GM19324 (cell line): ENCODE measurements at regions not wholly inside any gene's neighbourhood (a gene's known extent, or its start where the extent isn't known, plus 50 kb on each side); places are given as distances from the start of the nearest gene placed in this dataset.
"Not testable (repeated sequence)": the region's sequence is repeated elsewhere in the genome, so short reads cannot be mapped to it uniquely, and the experiment has no call there.

Experiments
- ATAC-seq: cut with Tn5 transposase; IDR thresholded peaks from one replicate; pipeline ENCODE4 v1.9.1; 2021; ENCODE audit warnings: mild to moderate bottlenecking, moderate library complexity; ENCODE audit not compliant: unreplicated experiment, low FRiP score

GRCh38 chr13:55727683-55728082 lies 1413.0 kb upstream of the PRR20A start:
- ATAC-seq = no peak

GRCh38 chr13:55728247-55728646 lies 1412.5 kb upstream of the PRR20A start:
- ATAC-seq = no peak

DNA sequence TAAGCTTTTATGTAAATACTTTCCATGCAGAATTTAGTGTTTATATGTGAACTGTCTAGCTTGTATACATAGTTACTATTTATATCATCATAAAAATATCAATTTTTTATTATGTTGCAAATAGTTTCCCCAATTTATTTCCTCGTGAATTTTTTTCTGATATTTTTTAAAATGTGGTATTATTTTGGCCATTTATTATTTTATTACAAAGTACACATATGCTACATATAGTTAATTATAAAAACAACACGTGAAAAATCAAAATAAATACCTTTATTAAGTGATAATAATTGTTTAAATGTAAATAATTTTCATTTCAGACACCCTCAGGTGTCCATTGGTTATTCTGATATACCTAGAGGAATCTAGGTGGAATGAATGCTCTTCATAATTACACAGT lies 1394.9 kb upstream of the PRR20A start:
- no peak for ATAC-seq

DNA sequence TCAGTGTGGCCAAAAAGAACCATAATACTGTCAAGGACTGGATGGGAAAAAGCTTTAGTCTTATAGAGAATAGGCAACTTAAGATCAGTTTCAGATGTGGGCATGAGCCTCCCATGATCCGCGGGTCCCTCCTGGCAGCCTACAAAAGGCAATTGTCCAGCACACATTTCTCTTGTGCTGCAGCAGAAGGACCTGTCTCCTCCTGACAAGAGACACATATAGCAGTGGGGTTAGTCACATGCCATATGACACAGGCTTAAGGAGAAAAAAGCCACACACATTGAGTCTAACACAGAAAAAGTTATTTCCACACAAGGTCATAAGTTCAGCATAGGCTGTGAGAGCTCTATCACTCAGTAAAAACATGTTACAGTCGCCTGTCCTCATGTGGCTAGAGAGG lies 1378.7 kb upstream of the PRR20A start:
- no peak for ATAC-seq

DNA sequence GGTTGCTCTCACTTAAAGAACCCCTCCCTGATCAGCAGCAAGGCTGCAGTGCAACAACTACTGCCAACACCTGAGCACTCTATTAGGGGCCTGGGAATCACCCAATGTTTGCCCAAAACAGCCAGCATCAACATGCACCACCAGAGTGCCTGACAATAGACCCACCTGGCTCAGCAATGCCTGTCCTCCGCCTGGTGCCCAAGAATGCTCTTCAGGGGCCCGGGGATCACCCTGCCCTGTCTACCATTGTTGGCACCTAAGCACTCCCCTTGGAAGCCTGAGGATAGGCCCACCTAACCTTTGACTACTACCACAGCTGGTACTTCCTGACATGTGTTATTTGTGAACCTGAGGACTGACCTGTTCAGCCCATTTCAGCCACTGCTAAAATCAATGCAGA lies 1363.1 kb upstream of the PRR20A start:
- ATAC-seq = no peak

GRCh38 chr13:55783841-55784240 lies 1356.9 kb upstream of the PRR20A start:
- no peak for ATAC-seq

GRCh38 chr13:55788548-55788947 lies 1352.2 kb upstream of the PRR20A start:
- no peak for ATAC-seq

DNA sequence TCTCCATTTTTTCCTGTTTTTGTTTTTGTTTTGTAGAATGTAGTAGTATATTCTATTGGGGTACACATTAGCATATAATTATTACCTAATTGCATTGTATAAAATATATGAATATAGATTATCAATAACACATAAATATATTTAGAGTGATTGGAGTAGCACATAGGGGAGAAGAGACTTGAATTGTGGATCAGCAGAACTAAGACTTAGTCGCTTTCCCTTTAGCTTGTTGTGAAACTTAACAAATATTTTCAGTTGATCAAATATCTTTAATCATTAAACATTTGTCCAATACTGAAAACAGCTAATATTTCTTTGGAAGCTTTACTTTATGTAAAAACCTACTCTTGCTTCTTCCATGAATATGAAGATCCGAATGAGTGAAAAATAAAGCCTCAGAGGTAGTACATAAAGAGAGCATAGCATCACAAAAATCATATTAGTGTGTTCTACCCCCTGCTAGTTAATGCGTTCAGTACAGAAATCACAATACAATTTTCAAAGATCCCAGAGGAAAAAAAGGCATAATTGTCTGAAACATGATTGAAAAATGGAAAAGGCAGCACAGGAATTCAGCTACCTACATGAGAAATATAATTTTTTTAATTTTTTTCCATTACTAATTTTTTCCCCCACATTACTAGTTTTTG lies 1348.0 kb upstream of the PRR20A start:
- no peak for ATAC-seq

- no peak for ATAC-seq
Observed at GRCh38 chr13:55815458-55816033, 1325.2 kb upstream of the PRR20A start.

DNA sequence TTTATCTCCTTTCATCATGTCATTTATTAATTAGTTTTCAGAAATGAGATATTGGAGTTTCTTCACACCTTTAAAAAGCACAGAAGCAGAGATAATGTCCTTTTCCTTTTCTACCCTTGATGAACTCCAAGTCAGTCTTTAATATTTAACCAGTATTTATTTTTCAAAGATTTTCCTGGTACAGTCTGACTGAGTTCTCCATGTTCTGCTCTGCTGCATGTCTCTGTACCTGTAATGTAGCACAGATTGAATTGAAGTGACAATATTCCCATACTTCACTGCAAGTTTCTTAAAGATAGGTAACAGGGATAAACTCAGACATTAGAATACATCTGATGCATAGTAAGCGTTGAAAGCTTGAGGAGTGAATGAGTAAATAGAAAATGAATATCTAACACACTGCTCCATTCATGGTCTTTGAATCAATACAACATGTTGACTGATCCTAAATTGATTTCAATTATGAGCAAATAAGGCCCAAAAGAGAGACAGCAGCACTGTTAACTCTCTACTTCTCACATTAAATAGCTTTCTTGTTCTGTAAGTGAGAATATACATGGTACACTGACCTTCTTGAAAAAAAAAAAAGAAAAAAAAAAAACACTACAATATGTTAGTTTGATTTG lies 1323.6 kb upstream of the PRR20A start:
- no peak for ATAC-seq

DNA sequence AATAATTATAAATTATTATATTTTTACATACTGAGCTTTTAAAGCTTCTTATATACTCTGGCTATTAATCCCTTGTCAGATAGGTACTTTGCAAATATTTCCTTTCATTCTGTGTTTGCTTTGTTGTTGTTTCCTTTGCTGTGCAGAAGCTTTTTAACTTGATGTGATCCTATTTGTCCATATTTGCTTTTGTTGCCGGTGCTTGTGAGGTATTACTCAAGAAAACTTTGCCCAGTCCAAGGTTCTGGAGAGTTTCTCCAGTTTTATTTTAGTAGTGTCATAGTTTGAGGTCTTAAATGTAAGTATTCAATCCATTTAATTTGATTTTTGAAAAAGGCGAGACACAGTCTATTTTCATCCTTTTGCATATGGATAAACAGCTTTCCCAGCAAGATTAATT lies 1319.9 kb upstream of the PRR20A start:
- no peak for ATAC-seq

DNA sequence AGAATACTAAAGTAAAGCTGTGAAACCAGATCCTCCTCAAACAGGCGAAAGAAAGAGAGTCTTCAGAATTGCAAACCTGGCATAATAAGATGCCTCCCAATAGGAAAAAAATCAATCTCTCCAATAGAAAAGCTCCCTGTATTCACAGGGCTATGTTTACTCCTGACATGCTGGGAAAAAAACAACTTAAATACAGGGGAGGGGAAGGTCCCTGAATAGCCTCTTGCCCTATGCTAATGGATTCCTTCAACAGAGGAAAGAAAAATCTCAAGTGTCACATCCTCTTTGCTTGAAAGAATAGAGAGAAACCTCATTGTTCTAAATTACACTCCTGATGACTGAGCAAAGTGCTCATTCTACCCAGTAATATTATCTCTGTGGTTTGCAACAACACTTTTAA lies 1271.1 kb upstream of the PRR20A start:
- ATAC-seq = no peak

- no peak for ATAC-seq
Observed at GRCh38 chr13:55887561-55887960, 1253.2 kb upstream of the PRR20A start.

- ATAC-seq = no peak
Observed at GRCh38 chr13:55893540-55893939, 1247.2 kb upstream of the PRR20A start.

GRCh38 chr13:55937180-55937579 lies 1203.5 kb upstream of the PRR20A start:
- no peak for ATAC-seq

- ATAC-seq = no peak
Observed at GRCh38 chr13:55948175-55948574, 1192.5 kb upstream of the PRR20A start.

DNA sequence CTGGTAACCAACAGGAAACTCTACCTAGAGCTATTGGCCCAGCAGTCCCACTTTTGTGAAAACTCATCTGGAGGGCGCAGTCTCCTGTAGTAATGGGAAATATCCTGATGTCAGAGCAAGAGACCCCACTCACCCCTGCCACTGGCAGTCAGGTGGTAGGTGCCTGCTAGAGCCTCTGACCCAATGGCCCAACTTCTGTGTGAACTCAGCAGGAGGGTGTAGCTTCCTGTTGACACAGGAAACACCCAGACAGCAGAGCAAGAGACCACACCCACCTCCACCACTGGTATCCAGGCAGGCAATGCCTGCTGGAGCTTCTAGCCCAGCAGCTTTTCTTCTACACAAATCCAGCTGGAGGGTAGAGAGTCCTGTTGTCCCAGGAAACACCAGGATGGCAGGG lies 1176.8 kb upstream of the PRR20A start:
- ATAC-seq = no peak

DNA sequence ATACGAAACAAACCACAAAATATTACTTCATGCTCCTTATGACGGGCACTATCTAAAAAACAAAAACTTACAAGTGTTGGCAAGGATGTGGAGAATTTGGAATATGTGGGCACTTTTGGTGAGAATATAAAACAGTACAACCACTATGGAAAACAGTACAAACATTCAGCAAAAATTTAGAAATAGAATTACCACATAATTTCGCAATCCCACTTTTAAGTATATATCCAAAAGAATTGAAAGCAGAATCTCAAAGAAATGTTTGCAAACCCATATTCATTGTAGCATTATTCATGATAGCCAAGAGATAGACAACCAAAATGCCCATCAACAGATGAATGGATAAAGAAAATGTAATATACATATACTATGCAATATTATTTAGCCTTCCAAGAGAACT lies 1173.7 kb upstream of the PRR20A start:
- no peak for ATAC-seq

GRCh38 chr13:55977436-55977835 lies 1163.3 kb upstream of the PRR20A start:
- ATAC-seq = no peak

DNA sequence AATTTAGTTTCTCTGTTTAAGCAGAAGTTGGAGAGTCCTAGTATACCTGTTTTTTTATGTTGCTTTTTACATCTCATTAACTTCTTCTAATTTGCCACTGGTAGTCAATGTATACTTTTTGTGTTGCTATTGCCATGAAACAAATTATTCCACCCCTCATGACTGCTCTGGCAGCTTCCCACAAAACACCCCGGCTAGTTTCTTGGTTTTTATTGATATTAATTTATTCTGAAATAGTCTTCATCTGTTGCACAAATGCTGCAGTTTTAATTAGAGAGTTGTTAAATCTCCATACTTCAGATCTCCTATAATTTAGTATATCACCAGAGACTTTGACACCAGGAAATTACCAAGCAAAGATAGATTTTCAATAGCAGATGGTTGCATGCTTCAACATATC lies 1159.3 kb upstream of the PRR20A start:
- ATAC-seq = no peak

GRCh38 chr13:55984026-55984425 lies 1156.7 kb upstream of the PRR20A start:
- not testable (repeated sequence) for ATAC-seq

DNA sequence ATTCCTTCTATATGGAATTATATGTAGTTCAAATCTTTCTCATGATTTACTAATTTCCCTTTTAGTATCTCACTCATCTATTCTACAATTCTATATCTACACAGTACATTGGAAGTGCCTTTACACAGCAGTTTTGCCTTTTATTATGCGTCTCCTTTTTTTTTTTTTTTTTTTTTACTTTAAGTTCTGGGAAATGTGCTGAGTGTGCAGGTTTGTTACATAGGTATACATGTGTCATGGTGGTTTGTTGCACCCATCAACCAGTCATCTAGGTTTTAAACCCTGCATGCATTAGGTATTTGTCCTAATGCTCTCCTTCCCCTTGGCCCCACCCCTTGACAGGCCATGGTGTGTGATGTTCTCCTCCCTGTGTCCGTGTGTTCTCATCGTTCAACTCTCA lies 1150.1 kb upstream of the PRR20A start:
- no peak for ATAC-seq
